ENCODE measurements at regions not wholly inside any gene's neighbourhood (a gene's known extent, or its start where the extent isn't known, plus 50 kb on each side); places are given as distances from the start of the nearest gene placed in this dataset.

DNA sequence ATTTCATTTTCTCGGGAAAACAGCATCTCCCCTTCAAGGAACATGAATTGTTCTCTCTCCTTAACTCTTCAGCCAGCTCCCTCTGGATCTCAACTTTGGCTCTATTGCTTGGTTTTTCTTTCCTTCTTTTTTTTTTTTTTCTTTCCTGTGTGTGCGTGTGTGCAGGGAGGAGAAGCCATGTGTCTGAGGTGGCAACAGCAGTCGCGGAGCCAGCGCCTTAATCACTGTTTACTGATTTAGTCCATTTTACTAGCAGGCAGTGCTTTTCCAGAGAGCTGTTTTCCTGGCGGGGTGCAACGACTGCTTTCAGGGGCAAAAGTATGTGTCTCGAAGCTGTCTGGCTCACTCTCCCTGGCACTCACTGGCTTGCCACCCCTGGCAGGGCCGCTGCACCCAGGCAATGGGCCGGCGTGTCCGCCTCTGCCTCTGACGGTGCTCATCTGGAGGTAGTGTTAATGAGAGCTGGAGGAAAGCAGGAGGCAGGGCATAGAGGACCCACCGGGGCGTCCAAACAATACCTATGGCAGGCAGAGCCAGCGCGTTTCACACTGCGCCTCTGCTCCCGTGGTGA is 835.4 kb upstream of the NR2F2 start:
- TF ChIP-seq, protein P1, sequence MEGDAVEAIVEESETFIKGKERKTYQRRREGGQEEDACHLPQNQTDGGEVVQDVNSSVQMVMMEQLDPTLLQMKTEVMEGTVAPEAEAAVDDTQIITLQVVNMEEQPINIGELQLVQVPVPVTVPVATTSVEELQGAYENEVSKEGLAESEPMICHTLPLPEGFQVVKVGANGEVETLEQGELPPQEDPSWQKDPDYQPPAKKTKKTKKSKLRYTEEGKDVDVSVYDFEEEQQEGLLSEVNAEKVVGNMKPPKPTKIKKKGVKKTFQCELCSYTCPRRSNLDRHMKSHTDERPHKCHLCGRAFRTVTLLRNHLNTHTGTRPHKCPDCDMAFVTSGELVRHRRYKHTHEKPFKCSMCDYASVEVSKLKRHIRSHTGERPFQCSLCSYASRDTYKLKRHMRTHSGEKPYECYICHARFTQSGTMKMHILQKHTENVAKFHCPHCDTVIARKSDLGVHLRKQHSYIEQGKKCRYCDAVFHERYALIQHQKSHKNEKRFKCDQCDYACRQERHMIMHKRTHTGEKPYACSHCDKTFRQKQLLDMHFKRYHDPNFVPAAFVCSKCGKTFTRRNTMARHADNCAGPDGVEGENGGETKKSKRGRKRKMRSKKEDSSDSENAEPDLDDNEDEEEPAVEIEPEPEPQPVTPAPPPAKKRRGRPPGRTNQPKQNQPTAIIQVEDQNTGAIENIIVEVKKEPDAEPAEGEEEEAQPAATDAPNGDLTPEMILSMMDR (IDR thresholded peaks at IDR 0.05), result no peak
- no peak for TF ChIP-seq POLR2A (IDR thresholded peaks at IDR 0.05)

Measured in uterus (tissue), 2 donors.